Testis (tissue), 2 donors: ENCODE measurements at regions not wholly inside any gene's neighbourhood (a gene's known extent, or its start where the extent isn't known, plus 50 kb on each side); places are given as distances from the start of the nearest gene placed in this dataset.

Experiments
- DNase-seq: peaks from one replicate; pipeline ENCODE4 v3.0.0-alpha.2; 2019
- H3K27ac ChIP-seq, 2 donors: fragments of 200-600 bp; sonication (generic); one replicate each; pipeline ENCODE4 v1.5.1; 2019
- H3K27me3 ChIP-seq: fragments of 200-600 bp; sonication (generic); one replicate; pipeline ENCODE4 v1.5.1; 2019
- H3K36me3 ChIP-seq: fragments of 200-600 bp; sonication (generic); one replicate; pipeline ENCODE4 v1.5.1; 2017; ENCODE audit warnings: low read depth; ENCODE audit errors: missing control alignments
- H3K4me1 ChIP-seq: fragments of 200-600 bp; sonication (generic); one replicate; pipeline ENCODE4 v1.5.1; 2019
- H3K4me3 ChIP-seq, 2 donors: fragments of 200-600 bp; sonication (generic); one replicate each; pipeline ENCODE4 v1.5.1; 2017 to 2019
- H3K9me3 ChIP-seq: fragments of 200-600 bp; sonication (generic); one replicate; pipeline ENCODE4 v1.5.1; 2017
- CTCF ChIP-seq, 3 experiments: fragments of 450-650 bp in 2 of 3; fragments of 200-600 bp in 1 of 3; sonication (generic) in 1 of 3; IDR thresholded peaks; one replicate each; pipeline ENCODE4 v1.5.1; 2016 to 2019; ENCODE audit warnings: antibody characterized with exemption in 3 of 3, mild to moderate bottlenecking in 2 of 3, moderate library complexity in 1 of 3
- POLR2A ChIP-seq: fragments of 450-650 bp; IDR thresholded peaks from one replicate; pipeline ENCODE4 v1.6.1; 2017; ENCODE audit warnings: antibody characterized with exemption, mild to moderate bottlenecking, moderate library complexity
- WGBS, 2 donors: methylation state at CpG; one replicate each; pipeline ENCODE4 v1.1.5; 2018; 5-methylcytosine and 5-hydroxymethylcytosine counted together
- intact Hi-C: fragments of 100-400 bp; cut with DNase I; formaldehyde crosslinking; loops from one replicate; pipeline ENCODE4 v1.15.1; 2023; ENCODE audit warnings: low total_unique reads

GRCh38 chr4:12495211-12495610 lies 988.9 kb downstream of the RAB28 start:
- H3K4me1 ChIP-seq, result no peaks in the 10 kb centered on the region
- H3K4me3 ChIP-seq, result no peak overlapping the region
- H3K36me3 ChIP-seq, result no peaks in the 10 kb centered on the region
- no peak for TF ChIP-seq CTCF (IDR thresholded peaks at IDR 0.05)
- TF ChIP-seq POLR2A, result no peak
- H3K27me3 ChIP-seq, result no peaks in the 10 kb centered on the region
- no peak for DNase-seq
- intact Hi-C loops, result no loop called here
- no peaks in the 10 kb centered on the region for H3K9me3 ChIP-seq
- H3K27ac ChIP-seq, result no peak overlapping the region

- WGBS, 2 donors, result 79 to 81% methylated on average over 5 of the region's 5 CpGs
- TF ChIP-seq CTCF (IDR thresholded peaks at IDR 0.05), result no peak
- TF ChIP-seq POLR2A, result no peak
- intact Hi-C loops, result no loop called here
Observed at GRCh38 chr4:12492730-12493393, 991.3 kb downstream of the RAB28 start.

GRCh38 chr4:12488672-12489071 lies 995.5 kb downstream of the RAB28 start:
- H3K27me3 ChIP-seq, result no peaks in the 10 kb centered on the region
- no peak for TF ChIP-seq POLR2A
- TF ChIP-seq CTCF (IDR thresholded peaks at IDR 0.05), result no peak
- no peak for DNase-seq
- H3K27ac ChIP-seq, result no peak overlapping the region
- no peaks in the 10 kb centered on the region for H3K4me1 ChIP-seq
- intact Hi-C loops, result no loop called here
- no peaks in the 10 kb centered on the region for H3K36me3 ChIP-seq
- no peaks in the 10 kb centered on the region for H3K9me3 ChIP-seq
- no peak overlapping the region for H3K4me3 ChIP-seq
- 35 to 41% methylated on average over 5 of the region's 5 CpGs for WGBS, 2 donors

More at GRCh38 chr4:12492730-12493393, 991.3 kb downstream of the RAB28 start:
- H3K4me3 ChIP-seq, result no peak overlapping the region
- no peaks in the 10 kb centered on the region for H3K4me1 ChIP-seq
- H3K36me3 ChIP-seq, result no peaks in the 10 kb centered on the region
- H3K9me3 ChIP-seq, result no peaks in the 10 kb centered on the region
- no peak for DNase-seq
- no peaks in the 10 kb centered on the region for H3K27me3 ChIP-seq
- no peak overlapping the region for H3K27ac ChIP-seq

- peak; percentile 27 for DNase-seq
- Histone ChIP-seq H3K27me3 (no peaks in the 10 kb centered on the region), H3K36me3 (no peaks in the 10 kb centered on the region), H3K4me1 (no peaks in the 10 kb centered on the region), H3K27ac (no peak overlapping the region), H3K4me3 (no peak overlapping the region), H3K9me3 (no peaks in the 10 kb centered on the region)
- intact Hi-C loops, result no loop called here
- no peak for TF ChIP-seq CTCF (IDR thresholded peaks at IDR 0.05)
- no peak for TF ChIP-seq POLR2A
- 28 to 32% methylated on average over 2 of the region's 2 CpGs for WGBS, 2 donors
Observed at GRCh38 chr4:12487000-12487399, 997.1 kb downstream of the RAB28 start.

- no peak for TF ChIP-seq CTCF (IDR thresholded peaks at IDR 0.05)
- TF ChIP-seq POLR2A, result no peak
- no peak for DNase-seq
- H3K27me3 ChIP-seq, result no peaks in the 10 kb centered on the region
- H3K4me3 ChIP-seq, result no peak overlapping the region
- WGBS, 2 donors, result 74 to 77% methylated on average over 2 of the region's 2 CpGs
- H3K36me3 ChIP-seq, result no peaks in the 10 kb centered on the region
- no peaks in the 10 kb centered on the region for H3K9me3 ChIP-seq
- intact Hi-C loops, result no loop called here
- H3K27ac ChIP-seq, result no peak overlapping the region
- no peaks in the 10 kb centered on the region for H3K4me1 ChIP-seq
Observed at GRCh38 chr4:12472087-12472486, 1012.1 kb downstream of the RAB28 start.
